T-helper 22 cell (primary cell): ENCODE measurements at regions not wholly inside any gene's neighbourhood (a gene's known extent, or its start where the extent isn't known, plus 50 kb on each side); places are given as distances from the start of the nearest gene placed in this dataset.

ENCODE experiments used
- DNase-seq: peaks from one replicate; pipeline ENCODE4 v3.0.0-alpha.2; 2020; ENCODE audit warnings: low read depth

DNA sequence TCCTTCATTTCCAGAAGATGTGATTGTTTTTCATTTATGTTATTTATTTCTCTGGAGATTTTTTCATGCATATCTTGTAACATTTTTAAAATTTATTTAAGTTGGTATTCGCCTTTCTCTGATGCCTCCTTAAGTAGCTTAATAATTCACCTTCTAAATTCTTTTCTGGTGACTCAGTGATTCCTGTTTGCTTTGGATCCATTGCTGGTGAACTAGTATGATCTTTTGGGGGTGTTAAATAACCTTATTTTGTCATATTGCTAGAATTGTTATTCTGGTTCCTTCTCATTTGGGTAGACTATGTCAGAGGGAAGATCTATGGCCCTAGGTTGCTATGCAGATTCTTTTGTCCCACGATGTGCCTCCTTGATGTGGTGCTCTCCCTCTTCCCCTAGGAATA is 1347.2 kb upstream of the B3GALT2 start:
- DNase-seq: no peak

- DNase-seq: no peak
Observed at GRCh38 chr1:194517567-194517966, 1331.2 kb upstream of the B3GALT2 start.

GRCh38 chr1:194515916-194516315 is 1329.5 kb upstream of the B3GALT2 start:
- DNase-seq: no peak

DNA sequence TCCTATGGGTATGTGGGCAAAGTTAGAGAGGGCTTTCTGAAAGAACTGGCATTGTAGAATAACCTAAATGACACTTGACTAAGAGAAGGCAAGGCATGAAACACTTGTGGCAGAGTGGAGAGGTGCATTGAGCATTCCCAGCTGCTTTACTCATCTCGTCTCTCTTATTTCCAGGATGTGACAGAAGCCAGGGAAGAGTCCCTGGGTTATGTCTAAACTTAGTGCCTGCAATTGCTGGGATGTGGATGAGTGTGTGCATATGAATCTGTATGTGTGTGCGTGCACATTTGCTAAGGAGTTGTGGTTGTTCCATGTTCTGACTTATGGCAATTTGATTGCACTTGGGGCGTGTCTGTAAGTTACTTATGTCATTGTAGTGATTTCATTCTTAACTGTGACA is 1326.5 kb upstream of the B3GALT2 start:
- DNase-seq: no peak

GRCh38 chr1:194512345-194512744 is 1325.9 kb upstream of the B3GALT2 start:
- no peak for DNase-seq

GRCh38 chr1:194503209-194503608 is 1316.8 kb upstream of the B3GALT2 start:
- DNase-seq: no peak

DNA sequence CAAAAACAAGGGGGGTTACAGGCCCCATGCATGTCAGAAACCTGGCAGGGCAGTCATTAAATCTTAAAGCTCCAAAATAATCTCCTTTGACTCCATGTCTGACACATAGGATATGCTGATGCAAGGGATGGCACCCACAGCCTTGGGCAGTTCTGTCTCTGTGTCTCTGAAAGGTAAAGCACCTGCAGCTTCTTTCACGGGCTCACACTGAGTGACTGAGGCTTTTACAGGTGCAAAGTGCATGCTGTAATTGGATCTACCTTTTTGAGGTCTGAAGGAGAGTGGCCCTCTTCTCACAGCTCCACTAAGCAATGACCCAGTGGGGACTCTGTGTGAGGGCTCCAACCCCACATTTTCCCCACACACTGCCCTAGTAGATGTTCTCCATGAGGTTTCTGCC is 1309.0 kb upstream of the B3GALT2 start:
- no peak for DNase-seq

DNA sequence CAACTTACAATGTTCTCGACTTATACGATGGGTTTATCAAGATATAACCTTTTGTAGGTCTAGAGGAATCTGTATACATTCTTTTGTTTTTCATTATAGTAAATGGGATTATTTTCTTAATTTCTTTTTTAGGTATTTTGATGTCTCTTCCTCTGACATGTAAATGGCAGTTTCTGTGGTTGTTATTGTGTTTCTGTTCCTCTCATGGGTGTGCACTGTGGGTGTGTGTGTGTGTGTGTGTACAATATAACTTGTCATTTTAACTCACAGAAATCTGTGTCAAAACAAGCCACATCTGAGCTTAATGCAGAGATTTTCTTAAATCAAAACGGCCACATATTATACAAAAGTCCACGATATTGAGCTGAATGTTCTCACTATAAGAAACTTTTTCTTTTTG is 1300.8 kb upstream of the B3GALT2 start:
- DNase-seq: no peak

DNA sequence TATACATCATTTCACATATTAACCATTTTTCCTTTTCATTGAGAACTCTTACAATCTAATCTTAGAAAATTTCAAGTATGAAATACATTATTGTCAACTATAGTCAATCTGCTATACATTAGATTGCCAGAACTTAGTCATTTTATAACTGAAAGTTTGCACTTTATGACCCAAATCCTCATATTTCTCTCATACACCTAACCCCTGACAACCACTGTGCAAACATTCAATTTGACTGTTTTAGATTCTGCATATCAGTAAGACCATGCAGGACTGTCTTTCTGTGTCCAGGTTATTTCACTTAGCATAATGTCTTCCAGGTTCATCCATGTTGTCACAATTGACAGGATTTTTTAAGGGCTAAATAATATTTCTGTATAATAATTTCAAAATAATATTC is 1299.0 kb upstream of the B3GALT2 start:
- no peak for DNase-seq

DNA sequence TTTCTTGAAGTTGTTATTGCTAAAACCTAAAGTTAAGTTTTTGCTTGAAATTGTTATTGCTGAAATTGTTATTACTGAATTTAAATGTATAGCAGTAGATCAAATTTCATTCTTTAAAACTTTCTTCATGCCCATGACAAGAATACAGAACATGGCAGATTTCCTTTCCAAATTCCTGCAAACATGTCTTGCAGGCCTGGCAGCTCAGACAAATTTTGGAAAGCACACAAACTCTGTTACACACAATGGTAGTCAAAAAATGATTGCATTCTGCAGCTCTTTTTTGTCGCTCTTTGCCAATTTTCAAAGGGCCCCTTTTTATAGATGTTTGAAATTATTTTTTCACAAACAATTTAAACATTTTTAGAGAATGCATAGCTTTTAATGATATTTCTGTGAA is 1292.3 kb upstream of the B3GALT2 start:
- DNase-seq: no peak

GRCh38 chr1:194477908-194478307 is 1291.5 kb upstream of the B3GALT2 start:
- DNase-seq: no peak

DNA sequence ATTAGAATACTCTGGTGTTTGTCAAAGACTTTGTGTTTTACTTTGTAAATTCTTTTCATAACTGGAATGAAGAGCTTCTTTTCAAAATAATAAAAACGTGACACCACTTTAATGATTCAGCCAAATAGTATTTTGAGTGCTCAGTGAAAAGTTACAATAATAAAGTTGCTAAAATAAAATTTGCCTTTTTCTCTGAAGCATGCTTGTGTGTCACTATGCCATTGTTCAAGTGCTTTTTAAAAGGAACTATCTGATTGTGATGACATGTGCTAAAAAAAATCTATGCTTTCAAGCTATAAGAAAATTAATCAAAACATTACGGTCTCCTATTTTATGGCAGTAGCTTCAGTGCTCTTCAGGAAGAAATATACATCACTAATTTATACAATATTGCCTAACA is 1290.5 kb upstream of the B3GALT2 start:
- no peak for DNase-seq

DNA sequence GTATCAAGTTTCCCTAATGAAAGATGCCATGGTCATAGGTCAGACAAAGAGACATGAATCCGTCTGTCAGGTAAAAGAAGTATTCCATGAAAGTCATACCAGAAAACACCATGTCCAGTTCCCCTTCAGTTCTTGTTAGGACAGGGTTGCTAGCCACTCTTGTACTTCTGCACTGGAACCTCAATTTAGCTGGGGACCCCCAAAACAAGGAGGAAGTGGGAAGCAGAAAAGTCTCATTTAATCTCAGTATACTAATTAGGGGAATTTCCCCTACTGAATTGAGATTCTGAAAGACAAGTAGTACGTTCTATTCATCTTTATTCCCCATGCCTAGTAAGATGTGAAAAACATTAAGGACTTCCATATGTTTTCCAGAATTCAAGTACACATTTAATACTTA is 1289.9 kb upstream of the B3GALT2 start:
- no peak for DNase-seq

DNA sequence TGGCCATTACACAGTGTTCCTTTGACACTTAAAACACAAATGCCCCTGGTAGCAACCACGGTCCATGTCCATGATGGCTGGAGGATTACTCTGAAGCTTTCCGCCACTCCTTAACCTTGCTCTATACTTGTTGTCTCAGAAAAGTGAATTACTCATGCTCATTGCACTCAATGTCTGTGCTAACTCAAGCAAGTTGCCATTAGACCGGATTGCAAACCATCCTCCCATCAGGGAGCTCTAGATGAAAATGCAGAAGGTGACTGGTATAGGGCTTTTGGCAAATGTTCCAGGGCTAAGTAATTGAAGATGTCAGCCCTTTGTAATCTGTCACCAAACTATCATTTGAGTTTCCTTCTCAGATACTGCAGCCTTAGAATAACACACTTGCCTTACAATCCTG is 1288.3 kb upstream of the B3GALT2 start:
- no peak for DNase-seq

- no peak for DNase-seq
Observed at GRCh38 chr1:194473766-194474165, 1287.4 kb upstream of the B3GALT2 start.

- no peak for DNase-seq
Observed at GRCh38 chr1:194469282-194469681, 1282.9 kb upstream of the B3GALT2 start.

DNA sequence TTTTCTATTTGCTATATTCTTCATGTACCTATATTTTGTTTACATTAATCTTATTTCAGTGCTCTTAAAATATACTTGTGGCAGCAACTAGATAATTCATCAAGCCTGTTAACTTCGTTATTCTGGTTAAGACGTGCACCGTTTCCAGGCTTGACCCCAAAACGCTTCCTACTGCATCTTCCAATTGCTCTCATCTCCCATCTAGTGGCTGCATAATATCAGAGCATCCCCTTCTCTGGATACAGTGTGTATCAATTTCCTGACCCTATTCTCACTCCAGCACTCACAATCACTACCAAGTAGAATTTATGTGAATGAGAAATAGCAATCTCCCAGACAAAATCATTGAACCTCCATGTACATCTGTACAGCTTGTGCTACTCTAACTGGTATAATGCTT is 1280.3 kb upstream of the B3GALT2 start:
- DNase-seq: no peak

- no peak for DNase-seq
Observed at GRCh38 chr1:194447636-194448035, 1261.2 kb upstream of the B3GALT2 start.

GRCh38 chr1:194445244-194445643 is 1258.8 kb upstream of the B3GALT2 start:
- no peak for DNase-seq

GRCh38 chr1:194442901-194443575 is 1256.6 kb upstream of the B3GALT2 start:
- no peak for DNase-seq

DNA sequence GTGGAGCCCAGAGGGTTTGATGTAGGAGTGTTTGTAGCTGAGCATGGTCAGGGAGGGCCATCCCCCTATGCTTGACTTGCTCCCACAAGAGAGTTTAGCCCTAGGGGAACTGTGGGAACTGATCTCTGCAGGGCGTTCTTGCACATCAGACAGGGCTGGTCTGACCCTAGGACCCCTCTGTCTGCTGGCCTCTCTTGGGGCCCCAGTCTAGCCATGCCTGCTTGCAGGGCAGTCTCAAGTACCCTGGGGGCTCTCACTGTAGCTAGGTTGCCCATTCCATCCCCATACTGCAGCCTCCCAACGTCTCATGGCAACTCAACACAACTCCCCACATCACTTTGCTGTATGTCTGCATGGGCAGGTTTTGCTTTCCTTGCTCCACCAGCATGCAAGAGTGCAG is 1250.7 kb upstream of the B3GALT2 start:
- DNase-seq: no peak

DNA sequence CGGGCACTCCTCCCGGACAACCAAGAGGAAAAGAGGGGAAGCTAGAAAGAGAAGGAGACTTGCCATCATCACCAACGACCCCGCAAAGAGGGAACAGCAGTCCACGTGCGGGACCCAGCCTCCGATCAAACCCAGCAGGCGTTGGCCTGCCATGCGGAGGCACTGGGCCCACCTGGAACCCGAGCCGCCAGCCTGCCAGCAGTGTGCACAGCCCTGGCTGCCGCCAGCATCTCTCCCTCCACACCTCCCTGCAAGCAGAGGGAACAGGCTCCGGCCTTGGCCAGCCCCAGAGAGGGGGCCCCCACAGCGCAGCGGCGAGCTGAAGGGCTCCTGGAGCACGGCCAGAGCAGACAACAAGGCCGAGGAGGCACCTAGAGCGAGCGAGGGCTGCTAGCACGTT is 1244.7 kb upstream of the B3GALT2 start:
- no peak for DNase-seq

DNA sequence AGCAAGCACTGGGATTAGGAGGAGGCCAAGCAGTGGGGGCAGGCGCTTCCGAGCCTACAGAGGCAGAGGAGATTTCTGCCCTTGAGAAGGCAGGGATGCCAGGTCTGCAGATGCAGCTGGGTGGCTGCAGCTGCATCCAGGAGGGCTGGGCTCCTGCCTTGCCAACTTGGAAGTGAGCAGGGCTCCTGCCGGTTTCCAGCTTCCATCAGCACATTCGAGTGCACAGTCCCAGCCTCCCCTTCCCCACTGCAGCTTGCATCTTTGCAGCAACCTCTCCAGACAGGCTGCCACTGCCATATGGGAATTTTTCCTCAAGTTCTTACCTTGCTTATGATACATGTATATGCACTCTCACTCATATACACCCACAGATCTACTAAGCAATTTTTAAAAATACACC is 1234.3 kb upstream of the B3GALT2 start:
- DNase-seq: no peak

- DNase-seq: no peak
Observed at GRCh38 chr1:194419721-194420120, 1233.3 kb upstream of the B3GALT2 start.

- DNase-seq: no peak
Observed at GRCh38 chr1:194410756-194411155, 1224.3 kb upstream of the B3GALT2 start.
